ENCODE measurements at regions not wholly inside any gene's neighbourhood (a gene's known extent, or its start where the extent isn't known, plus 50 kb on each side); places are given as distances from the start of the nearest gene placed in this dataset.

- Histone ChIP-seq H3K9ac (ENCODE audit: insufficient read depth, low read length) (no peak overlapping the region), H3K36me3 (ENCODE audit: control insufficient read depth, insufficient read depth, low read length) (no peaks in the 10 kb centered on the region), H3K9me3 (ENCODE audit: control insufficient read depth, insufficient read depth, low read depth, low read length) (no peaks in the 10 kb centered on the region), H4K20me1 (ENCODE audit: control insufficient read depth, extremely low read depth, insufficient read depth, low read length) (no peaks in the 10 kb centered on the region), H3K4me1 (ENCODE audit: control insufficient read depth, extremely low read depth, insufficient read depth, low read length) (peaks cover 5% of the 10 kb centered on the region), H3K4me2 (ENCODE audit: extremely low read depth, insufficient read depth, low read length) (no peak overlapping the region), H2AFZ (ENCODE audit: low read length) (no peak overlapping the region), H3K79me2 (ENCODE audit: control insufficient read depth, insufficient read depth, low read length) (no peaks in the 10 kb centered on the region), H3K27me3 (ENCODE audit: control insufficient read depth, insufficient read depth, low read length) (no peaks in the 10 kb centered on the region), H3K27ac (ENCODE audit: insufficient read depth, low read length) (no peak overlapping the region), H3K4me3 (replicated peaks in 1 of 4; ENCODE audit: control extremely low read depth in 1 of 4, insufficient read depth in 1 of 4, low read depth in 3 of 4, low read length in 4 of 4) (no peak overlapping the region)
- TF ChIP-seq EZH2 (IDR thresholded peaks at IDR 0.05; ENCODE audit: low read length, missing control alignments): no peak
- TF ChIP-seq, protein P1, sequence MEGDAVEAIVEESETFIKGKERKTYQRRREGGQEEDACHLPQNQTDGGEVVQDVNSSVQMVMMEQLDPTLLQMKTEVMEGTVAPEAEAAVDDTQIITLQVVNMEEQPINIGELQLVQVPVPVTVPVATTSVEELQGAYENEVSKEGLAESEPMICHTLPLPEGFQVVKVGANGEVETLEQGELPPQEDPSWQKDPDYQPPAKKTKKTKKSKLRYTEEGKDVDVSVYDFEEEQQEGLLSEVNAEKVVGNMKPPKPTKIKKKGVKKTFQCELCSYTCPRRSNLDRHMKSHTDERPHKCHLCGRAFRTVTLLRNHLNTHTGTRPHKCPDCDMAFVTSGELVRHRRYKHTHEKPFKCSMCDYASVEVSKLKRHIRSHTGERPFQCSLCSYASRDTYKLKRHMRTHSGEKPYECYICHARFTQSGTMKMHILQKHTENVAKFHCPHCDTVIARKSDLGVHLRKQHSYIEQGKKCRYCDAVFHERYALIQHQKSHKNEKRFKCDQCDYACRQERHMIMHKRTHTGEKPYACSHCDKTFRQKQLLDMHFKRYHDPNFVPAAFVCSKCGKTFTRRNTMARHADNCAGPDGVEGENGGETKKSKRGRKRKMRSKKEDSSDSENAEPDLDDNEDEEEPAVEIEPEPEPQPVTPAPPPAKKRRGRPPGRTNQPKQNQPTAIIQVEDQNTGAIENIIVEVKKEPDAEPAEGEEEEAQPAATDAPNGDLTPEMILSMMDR (conservative IDR thresholded peaks at IDR 0.05 in 1 of 2, IDR thresholded peaks at IDR 0.05 in 1 of 2; ENCODE audit: low read depth in 1 of 2, low read length in 2 of 2): no peak
- DNase-seq (ENCODE audit: low read depth in 2 of 2): peak; percentile 60 to 77
Measured at GRCh38 chr20:22921595-22922421, 113.3 kb upstream of the SSTR4 start.

DNA sequence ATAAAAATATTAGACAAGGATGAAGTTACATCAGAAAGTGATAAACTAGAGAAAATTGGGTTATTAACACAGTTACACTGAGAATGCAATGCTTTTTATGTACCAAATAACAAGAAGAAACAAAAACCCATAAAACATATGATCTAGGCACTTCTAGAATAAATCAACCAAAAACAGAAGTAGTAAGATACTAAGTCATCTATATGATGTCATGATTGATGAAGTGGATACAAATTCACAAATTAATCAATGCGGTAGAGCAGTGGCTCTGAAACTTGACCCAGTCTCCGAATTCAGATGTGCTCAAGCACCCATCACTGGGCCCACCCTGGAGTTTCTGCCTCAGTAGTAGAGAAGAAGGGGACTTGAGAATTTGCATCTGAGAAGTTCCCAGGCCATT, 112.1 kb upstream of the SSTR4 start:
- Histone ChIP-seq H3K9ac (ENCODE audit: insufficient read depth, low read length) (no peak overlapping the region), H3K9me3 (ENCODE audit: control insufficient read depth, insufficient read depth, low read depth, low read length) (no peaks in the 10 kb centered on the region), H3K79me2 (ENCODE audit: control insufficient read depth, insufficient read depth, low read length) (no peaks in the 10 kb centered on the region), H4K20me1 (ENCODE audit: control insufficient read depth, extremely low read depth, insufficient read depth, low read length) (no peaks in the 10 kb centered on the region), H3K27ac (ENCODE audit: insufficient read depth, low read length) (no peak overlapping the region), H3K4me2 (ENCODE audit: extremely low read depth, insufficient read depth, low read length) (no peak overlapping the region), H3K36me3 (ENCODE audit: control insufficient read depth, insufficient read depth, low read length) (no peaks in the 10 kb centered on the region), H3K4me3 (replicated peaks in 1 of 4; ENCODE audit: control extremely low read depth in 1 of 4, insufficient read depth in 1 of 4, low read depth in 3 of 4, low read length in 4 of 4) (no peak overlapping the region), H2AFZ (ENCODE audit: low read length) (no peak overlapping the region), H3K27me3 (ENCODE audit: control insufficient read depth, insufficient read depth, low read length) (no peaks in the 10 kb centered on the region), H3K4me1 (ENCODE audit: control insufficient read depth, extremely low read depth, insufficient read depth, low read length) (peaks cover 5% of the 10 kb centered on the region)
- no peak for DNase-seq (ENCODE audit: low read depth in 2 of 2)
- TF ChIP-seq, protein P1 (conservative IDR thresholded peaks at IDR 0.05 in 1 of 2, IDR thresholded peaks at IDR 0.05 in 1 of 2; ENCODE audit: low read depth in 1 of 2, low read length in 2 of 2): no peak
- no peak for TF ChIP-seq EZH2 (IDR thresholded peaks at IDR 0.05; ENCODE audit: low read length, missing control alignments)

- no peak overlapping the region for H3K4me2 ChIP-seq (ENCODE audit: extremely low read depth, insufficient read depth, low read length)
- no peak overlapping the region for H2AFZ ChIP-seq (ENCODE audit: low read length)
- no peak overlapping the region for H3K27ac ChIP-seq (ENCODE audit: insufficient read depth, low read length)
- no peak overlapping the region for H3K4me3 ChIP-seq (replicated peaks in 1 of 4; ENCODE audit: control extremely low read depth in 1 of 4, insufficient read depth in 1 of 4, low read depth in 3 of 4, low read length in 4 of 4)
- H3K36me3 ChIP-seq (ENCODE audit: control insufficient read depth, insufficient read depth, low read length): no peaks in the 10 kb centered on the region
- H3K79me2 ChIP-seq (ENCODE audit: control insufficient read depth, insufficient read depth, low read length): no peaks in the 10 kb centered on the region
- no peaks in the 10 kb centered on the region for H4K20me1 ChIP-seq (ENCODE audit: control insufficient read depth, extremely low read depth, insufficient read depth, low read length)
- H3K9me3 ChIP-seq (ENCODE audit: control insufficient read depth, insufficient read depth, low read depth, low read length): no peaks in the 10 kb centered on the region
- no peak for DNase-seq (ENCODE audit: low read depth in 2 of 2)
- TF ChIP-seq, protein P1 (conservative IDR thresholded peaks at IDR 0.05 in 1 of 2, IDR thresholded peaks at IDR 0.05 in 1 of 2; ENCODE audit: low read depth in 1 of 2, low read length in 2 of 2): no peak
- no peak for TF ChIP-seq EZH2 (IDR thresholded peaks at IDR 0.05; ENCODE audit: low read length, missing control alignments)
- no peak overlapping the region for H3K9ac ChIP-seq (ENCODE audit: insufficient read depth, low read length)
- H3K27me3 ChIP-seq (ENCODE audit: control insufficient read depth, insufficient read depth, low read length): no peaks in the 10 kb centered on the region
- peaks cover 5% of the 10 kb centered on the region for H3K4me1 ChIP-seq (ENCODE audit: control insufficient read depth, extremely low read depth, insufficient read depth, low read length)
Measured at GRCh38 chr20:22924046-22924737, 110.9 kb upstream of the SSTR4 start.
